HUES48 (cell line): ENCODE measurements at regions not wholly inside any gene's neighbourhood (a gene's known extent, or its start where the extent isn't known, plus 50 kb on each side); places are given as distances from the start of the nearest gene placed in this dataset.
"Not testable (repeated sequence)": the region's sequence is repeated elsewhere in the genome, so short reads cannot be mapped to it uniquely, and the experiment has no call there.

ENCODE experiments used
- H3K27ac ChIP-seq: one replicate; pipeline ENCODE4 v1.7.0; 2013; ENCODE audit warnings: low read depth, low read length, inconsistent platforms
- H3K27me3 ChIP-seq: 2 replicates; pipeline ENCODE4 v1.6.1; 2013; ENCODE audit warnings: mild to moderate bottlenecking, low read length; ENCODE audit not compliant: control insufficient read depth, insufficient read depth
- H3K36me3 ChIP-seq: 2 replicates; pipeline ENCODE4 v1.6.1; 2013; ENCODE audit warnings: low read length; ENCODE audit not compliant: control insufficient read depth, insufficient read depth
- H3K4me1 ChIP-seq: 2 replicates; pipeline ENCODE4 v1.6.1; 2013; ENCODE audit warnings: mild to moderate bottlenecking, low read length; ENCODE audit not compliant: control insufficient read depth, insufficient read depth
- H3K4me3 ChIP-seq: 2 replicates; pipeline ENCODE4 v1.5.1; 2013; ENCODE audit warnings: mild to moderate bottlenecking, low read depth, low read length
- H3K9ac ChIP-seq: 2 replicates; pipeline ENCODE4 v1.6.1; 2013; ENCODE audit warnings: mild to moderate bottlenecking, low read depth, low read length, moderate library complexity
- H3K9me3 ChIP-seq: 2 replicates; pipeline ENCODE4 v1.6.1; 2013; ENCODE audit warnings: low read length; ENCODE audit not compliant: control insufficient read depth, insufficient read depth

GRCh38 chr2:192524642-192525251, 330.0 kb upstream of the TMEFF2 start:
- H3K9ac ChIP-seq, H3K27ac ChIP-seq, H3K9me3 ChIP-seq, H3K4me1 ChIP-seq, H3K4me3 ChIP-seq, H3K27me3 ChIP-seq, H3K36me3 ChIP-seq: not testable (repeated sequence)

GRCh38 chr2:192524214-192524613, 329.5 kb upstream of the TMEFF2 start:
- not testable (repeated sequence) for H3K27me3 ChIP-seq, H3K9ac ChIP-seq, H3K36me3 ChIP-seq, H3K27ac ChIP-seq, H3K9me3 ChIP-seq, H3K4me3 ChIP-seq, H3K4me1 ChIP-seq

GRCh38 chr2:192515937-192516336, 321.2 kb upstream of the TMEFF2 start:
- Histone ChIP-seq H3K9ac (no peak overlapping the region), H3K9me3 (no peaks in the 10 kb centered on the region), H3K4me1 (no peaks in the 10 kb centered on the region), H3K4me3 (no peak overlapping the region), H3K36me3 (no peaks in the 10 kb centered on the region), H3K27ac (no peak overlapping the region), H3K27me3 (no peaks in the 10 kb centered on the region)

GRCh38 chr2:192513575-192513974, 318.8 kb upstream of the TMEFF2 start:
- H3K4me1 ChIP-seq, result no peaks in the 10 kb centered on the region

GRCh38 chr2:192507836-192508450, 313.2 kb upstream of the TMEFF2 start:
- peaks cover 16% of the 10 kb centered on the region for H3K9me3 ChIP-seq
- H3K36me3 ChIP-seq, H3K27ac ChIP-seq: not testable (repeated sequence)

More at GRCh38 chr2:192513575-192513974, 318.8 kb upstream of the TMEFF2 start:
- Histone ChIP-seq H3K36me3 (no peaks in the 10 kb centered on the region), H3K9ac (no peak overlapping the region), H3K27ac (no peak overlapping the region), H3K27me3 (no peaks in the 10 kb centered on the region), H3K4me3 (no peak overlapping the region), H3K9me3 (no peaks in the 10 kb centered on the region; the same call in 1 of the 2 replicates)

GRCh38 chr2:192500550-192501200, 305.9 kb upstream of the TMEFF2 start:
- H3K4me3 ChIP-seq, result no peak overlapping the region
- H3K9me3 ChIP-seq, result peaks cover 3% of the 10 kb centered on the region
- no peak overlapping the region for H3K27ac ChIP-seq
- no peaks in the 10 kb centered on the region for H3K27me3 ChIP-seq
- no peaks in the 10 kb centered on the region for H3K4me1 ChIP-seq
- no peak overlapping the region for H3K9ac ChIP-seq
- no peaks in the 10 kb centered on the region for H3K36me3 ChIP-seq

More at GRCh38 chr2:192507836-192508450, 313.2 kb upstream of the TMEFF2 start:
- H3K4me3 ChIP-seq, H3K27me3 ChIP-seq, H3K4me1 ChIP-seq, H3K9ac ChIP-seq: not testable (repeated sequence)

GRCh38 chr2:192499476-192499875, 304.7 kb upstream of the TMEFF2 start:
- Histone ChIP-seq H3K4me1 (no peaks in the 10 kb centered on the region), H3K9ac (no peak overlapping the region), H3K36me3 (no peaks in the 10 kb centered on the region), H3K27me3 (no peaks in the 10 kb centered on the region), H3K9me3 (no peaks in the 10 kb centered on the region; the same call in 1 of the 2 replicates), H3K4me3 (no peak overlapping the region), H3K27ac (no peak overlapping the region)

GRCh38 chr2:192498747-192499146, 304.0 kb upstream of the TMEFF2 start:
- Histone ChIP-seq H3K36me3 (no peaks in the 10 kb centered on the region), H3K9ac (no peak overlapping the region), H3K27me3 (no peaks in the 10 kb centered on the region), H3K4me3 (no peak overlapping the region), H3K4me1 (no peaks in the 10 kb centered on the region), H3K9me3 (no peaks in the 10 kb centered on the region; the same call in 1 of the 2 replicates), H3K27ac (no peak overlapping the region)

GRCh38 chr2:192488158-192488557, 293.4 kb upstream of the TMEFF2 start:
- not testable (repeated sequence) for H3K4me3 ChIP-seq, H3K27ac ChIP-seq, H3K4me1 ChIP-seq, H3K9me3 ChIP-seq, H3K27me3 ChIP-seq, H3K36me3 ChIP-seq, H3K9ac ChIP-seq

- Histone ChIP-seq H3K9me3 (no peaks in the 10 kb centered on the region), H3K9ac (no peak overlapping the region)
These were observed 292.9 kb upstream of the TMEFF2 start for GRCh38 chr2:192487636-192488035.

GRCh38 chr2:192484903-192485302, 290.2 kb upstream of the TMEFF2 start:
- Histone ChIP-seq H3K4me3 (no peak overlapping the region), H3K9me3 (no peaks in the 10 kb centered on the region), H3K4me1 (0 out of 2 replicates have a peak, but pooled peaks cover 5% of the 10 kb centered on the region), H3K9ac (no peak overlapping the region), H3K36me3 (no peaks in the 10 kb centered on the region), H3K27me3 (no peaks in the 10 kb centered on the region), H3K27ac (no peak overlapping the region)

More at GRCh38 chr2:192487636-192488035, 292.9 kb upstream of the TMEFF2 start:
- no peak overlapping the region for H3K4me3 ChIP-seq
- H3K27ac ChIP-seq, result no peak overlapping the region
- 0 out of 2 replicates have a peak, but pooled peaks cover 5% of the 10 kb centered on the region for H3K4me1 ChIP-seq
- no peaks in the 10 kb centered on the region for H3K36me3 ChIP-seq
- no peaks in the 10 kb centered on the region for H3K27me3 ChIP-seq
